HG03103 (cell line): ENCODE measurements at regions not wholly inside any gene's neighbourhood (a gene's known extent, or its start where the extent isn't known, plus 50 kb on each side); places are given as distances from the start of the nearest gene placed in this dataset.

Experiments used
- ATAC-seq: cut with Tn5 transposase; IDR thresholded peaks from one replicate; pipeline ENCODE4 v1.9.1; 2021; ENCODE audit warnings: low read depth; ENCODE audit not compliant: unreplicated experiment

GRCh38 chr4:116469582-116469981 lies 615.8 kb downstream of the TRAM1L1 start:
- ATAC-seq, result peak; percentile 87

- no peak for ATAC-seq
These were observed 632.2 kb downstream of the TRAM1L1 start for GRCh38 chr4:116453127-116453526.

GRCh38 chr4:116449764-116450163 lies 635.6 kb downstream of the TRAM1L1 start:
- ATAC-seq, result no peak

GRCh38 chr4:116444117-116444516 lies 641.3 kb downstream of the TRAM1L1 start:
- ATAC-seq, result no peak

- ATAC-seq, result no peak
These were observed 646.2 kb downstream of the TRAM1L1 start for GRCh38 chr4:116438981-116439729.

GRCh38 chr4:116438417-116438816 lies 647.0 kb downstream of the TRAM1L1 start:
- ATAC-seq, result no peak

- no peak for ATAC-seq
These were observed 657.7 kb downstream of the TRAM1L1 start for GRCh38 chr4:116427666-116428065.

GRCh38 chr4:116413222-116413621 lies 672.2 kb downstream of the TRAM1L1 start:
- no peak for ATAC-seq

GRCh38 chr4:116401293-116401692 lies 684.1 kb downstream of the TRAM1L1 start:
- ATAC-seq, result no peak

GRCh38 chr4:116400480-116400879 lies 684.9 kb downstream of the TRAM1L1 start:
- ATAC-seq, result no peak

GRCh38 chr4:116397714-116398113 lies 687.7 kb downstream of the TRAM1L1 start:
- no peak for ATAC-seq

GRCh38 chr4:116397291-116397690 lies 688.1 kb downstream of the TRAM1L1 start:
- no peak for ATAC-seq

GRCh38 chr4:116395408-116395807 lies 690.0 kb downstream of the TRAM1L1 start:
- no peak for ATAC-seq

- ATAC-seq, result no peak
These were observed 694.4 kb downstream of the TRAM1L1 start for GRCh38 chr4:116391020-116391419.

GRCh38 chr4:116389139-116389538 lies 696.2 kb downstream of the TRAM1L1 start:
- ATAC-seq, result no peak

GRCh38 chr4:116387937-116388474 lies 697.4 kb downstream of the TRAM1L1 start:
- ATAC-seq, result no peak

- ATAC-seq, result no peak
These were observed 698.5 kb downstream of the TRAM1L1 start for GRCh38 chr4:116386856-116387255.

GRCh38 chr4:116385583-116385982 lies 699.8 kb downstream of the TRAM1L1 start:
- no peak for ATAC-seq

- ATAC-seq, result no peak
These were observed 710.6 kb downstream of the TRAM1L1 start for GRCh38 chr4:116374815-116375214.

GRCh38 chr4:116362583-116362982 lies 722.8 kb downstream of the TRAM1L1 start:
- ATAC-seq, result no peak

- ATAC-seq, result no peak
These were observed 723.6 kb downstream of the TRAM1L1 start for GRCh38 chr4:116361790-116362189.

GRCh38 chr4:116358633-116359222 lies 726.6 kb downstream of the TRAM1L1 start:
- ATAC-seq, result peak; percentile 95
